ENCODE measurements at regions not wholly inside any gene's neighbourhood (a gene's known extent, or its start where the extent isn't known, plus 50 kb on each side); places are given as distances from the start of the nearest gene placed in this dataset.

DNA sequence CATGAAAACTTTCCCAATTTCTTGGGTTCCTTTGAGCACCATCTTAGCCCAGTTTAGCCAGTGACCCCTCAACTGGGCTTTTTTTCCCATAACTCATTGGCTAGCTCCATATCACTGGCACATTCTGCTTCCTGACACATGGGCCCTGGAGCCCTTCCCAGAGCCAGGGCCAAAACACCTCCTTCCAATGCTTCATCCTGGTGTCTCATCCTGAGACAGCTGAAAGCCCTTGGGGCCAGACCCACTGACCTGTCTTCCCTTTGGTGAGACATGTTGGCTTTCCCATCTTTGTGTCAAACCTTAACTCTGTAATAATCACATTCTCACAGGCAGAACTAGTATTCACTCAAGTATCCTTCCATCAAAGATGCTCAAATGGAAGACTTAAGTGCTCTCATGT is 82.6 kb upstream of the SMAD3 start:
- TF ChIP-seq, protein P1, sequence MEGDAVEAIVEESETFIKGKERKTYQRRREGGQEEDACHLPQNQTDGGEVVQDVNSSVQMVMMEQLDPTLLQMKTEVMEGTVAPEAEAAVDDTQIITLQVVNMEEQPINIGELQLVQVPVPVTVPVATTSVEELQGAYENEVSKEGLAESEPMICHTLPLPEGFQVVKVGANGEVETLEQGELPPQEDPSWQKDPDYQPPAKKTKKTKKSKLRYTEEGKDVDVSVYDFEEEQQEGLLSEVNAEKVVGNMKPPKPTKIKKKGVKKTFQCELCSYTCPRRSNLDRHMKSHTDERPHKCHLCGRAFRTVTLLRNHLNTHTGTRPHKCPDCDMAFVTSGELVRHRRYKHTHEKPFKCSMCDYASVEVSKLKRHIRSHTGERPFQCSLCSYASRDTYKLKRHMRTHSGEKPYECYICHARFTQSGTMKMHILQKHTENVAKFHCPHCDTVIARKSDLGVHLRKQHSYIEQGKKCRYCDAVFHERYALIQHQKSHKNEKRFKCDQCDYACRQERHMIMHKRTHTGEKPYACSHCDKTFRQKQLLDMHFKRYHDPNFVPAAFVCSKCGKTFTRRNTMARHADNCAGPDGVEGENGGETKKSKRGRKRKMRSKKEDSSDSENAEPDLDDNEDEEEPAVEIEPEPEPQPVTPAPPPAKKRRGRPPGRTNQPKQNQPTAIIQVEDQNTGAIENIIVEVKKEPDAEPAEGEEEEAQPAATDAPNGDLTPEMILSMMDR (conservative IDR thresholded peaks at IDR 0.05; ENCODE audit: low read length): no peak
- no peak for TF ChIP-seq EZH2phosphoT487 (IDR thresholded peaks at IDR 0.05; ENCODE audit: borderline replicate concordance)
